ENCODE measurements at regions not wholly inside any gene's neighbourhood (a gene's known extent, or its start where the extent isn't known, plus 50 kb on each side); places are given as distances from the start of the nearest gene placed in this dataset.

DNA sequence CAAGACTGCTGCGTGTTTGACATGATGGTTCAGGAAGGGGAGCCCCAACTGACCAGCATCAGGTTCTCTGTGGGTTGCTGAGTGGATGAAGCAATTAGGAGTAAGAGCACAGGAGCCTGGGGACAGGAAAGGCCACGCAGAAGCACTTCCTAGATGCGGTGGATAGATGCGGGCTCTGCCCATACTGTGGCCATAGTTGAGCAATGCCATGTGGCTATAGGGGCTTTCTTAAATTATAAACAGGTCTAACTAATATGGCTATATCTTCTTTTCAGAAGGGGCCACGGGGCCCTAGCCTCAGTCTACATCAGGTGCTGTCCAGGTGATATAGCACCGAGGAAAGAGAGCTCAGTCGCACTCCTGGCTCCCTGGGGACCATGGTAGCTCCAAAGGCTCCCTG lies 198.6 kb downstream of the GADD45G start:
- H3K27ac ChIP-seq (ENCODE audit: low read depth, low read length), result no peak overlapping the region
- H3K4me3 ChIP-seq (ENCODE audit: low read depth, low read length), result no peak overlapping the region
- no peaks in the 10 kb centered on the region for H3K9me3 ChIP-seq (ENCODE audit: control insufficient read depth, insufficient read depth, low read length)
- H3K4me1 ChIP-seq (ENCODE audit: control insufficient read depth, insufficient read depth, low read length), result peaks cover 23% of the 10 kb centered on the region
- H3K9ac ChIP-seq (ENCODE audit: low read depth, low read length), result no peak overlapping the region
- H3K36me3 ChIP-seq (ENCODE audit: control insufficient read depth, insufficient read depth, low read length), result no peaks in the 10 kb centered on the region
- no peaks in the 10 kb centered on the region for H3K27me3 ChIP-seq (ENCODE audit: control insufficient read depth, insufficient read depth, low read length)

GRCh38 chr9:89804766-89805531 lies 200.1 kb downstream of the GADD45G start:
- Histone ChIP-seq H3K36me3 (ENCODE audit: control insufficient read depth, insufficient read depth, low read length) (no peaks in the 10 kb centered on the region), H3K4me1 (ENCODE audit: control insufficient read depth, insufficient read depth, low read length) (peaks cover 23% of the 10 kb centered on the region), H3K4me3 (ENCODE audit: low read depth, low read length) (no peak overlapping the region), H3K27me3 (ENCODE audit: control insufficient read depth, insufficient read depth, low read length) (no peaks in the 10 kb centered on the region), H3K9me3 (ENCODE audit: control insufficient read depth, insufficient read depth, low read length) (no peaks in the 10 kb centered on the region), H3K9ac (ENCODE audit: low read depth, low read length) (no peak overlapping the region), H3K27ac (ENCODE audit: low read depth, low read length) (no peak overlapping the region)

DNA sequence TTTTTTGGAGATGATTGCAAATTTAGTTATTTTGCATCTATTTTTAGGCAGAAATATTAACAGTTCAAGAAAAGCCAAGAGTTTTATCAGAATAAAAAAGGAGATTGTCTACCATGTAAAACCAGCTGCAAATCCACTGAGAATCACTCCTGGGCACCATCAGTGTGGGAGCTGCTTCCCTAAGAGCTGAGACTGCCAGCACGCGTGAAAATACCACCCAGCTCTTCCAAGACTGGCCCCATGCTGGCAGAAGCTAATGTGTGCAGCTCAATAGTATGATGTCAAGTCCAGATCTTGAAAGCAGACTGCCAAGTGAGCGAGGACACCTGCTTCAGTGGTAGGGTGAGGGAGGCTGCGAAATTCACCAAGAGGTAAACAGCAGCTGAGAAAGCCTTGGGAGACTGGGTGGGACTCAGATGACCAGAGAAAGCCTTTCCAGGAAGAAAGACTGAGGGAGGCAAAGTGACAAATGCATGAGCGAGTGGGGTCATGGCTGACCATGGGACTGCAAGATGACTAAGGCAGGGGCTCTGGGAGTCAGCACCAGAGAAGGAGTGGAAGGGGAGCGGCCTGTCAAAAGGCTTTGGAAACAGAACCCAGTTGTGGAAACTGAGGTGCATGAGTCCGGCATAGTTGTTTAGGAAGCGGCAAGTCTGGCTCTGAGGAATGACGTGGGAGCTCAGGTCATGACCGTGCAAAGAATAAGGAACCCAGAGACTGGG lies 200.9 kb downstream of the GADD45G start:
- Histone ChIP-seq H3K27ac (ENCODE audit: low read depth, low read length) (no peak overlapping the region), H3K27me3 (ENCODE audit: control insufficient read depth, insufficient read depth, low read length) (no peaks in the 10 kb centered on the region), H3K9ac (ENCODE audit: low read depth, low read length) (no peak overlapping the region), H3K4me3 (ENCODE audit: low read depth, low read length) (no peak overlapping the region), H3K36me3 (ENCODE audit: control insufficient read depth, insufficient read depth, low read length) (no peaks in the 10 kb centered on the region), H3K9me3 (ENCODE audit: control insufficient read depth, insufficient read depth, low read length) (no peaks in the 10 kb centered on the region), H3K4me1 (ENCODE audit: control insufficient read depth, insufficient read depth, low read length) (peaks cover 23% of the 10 kb centered on the region)

DNA sequence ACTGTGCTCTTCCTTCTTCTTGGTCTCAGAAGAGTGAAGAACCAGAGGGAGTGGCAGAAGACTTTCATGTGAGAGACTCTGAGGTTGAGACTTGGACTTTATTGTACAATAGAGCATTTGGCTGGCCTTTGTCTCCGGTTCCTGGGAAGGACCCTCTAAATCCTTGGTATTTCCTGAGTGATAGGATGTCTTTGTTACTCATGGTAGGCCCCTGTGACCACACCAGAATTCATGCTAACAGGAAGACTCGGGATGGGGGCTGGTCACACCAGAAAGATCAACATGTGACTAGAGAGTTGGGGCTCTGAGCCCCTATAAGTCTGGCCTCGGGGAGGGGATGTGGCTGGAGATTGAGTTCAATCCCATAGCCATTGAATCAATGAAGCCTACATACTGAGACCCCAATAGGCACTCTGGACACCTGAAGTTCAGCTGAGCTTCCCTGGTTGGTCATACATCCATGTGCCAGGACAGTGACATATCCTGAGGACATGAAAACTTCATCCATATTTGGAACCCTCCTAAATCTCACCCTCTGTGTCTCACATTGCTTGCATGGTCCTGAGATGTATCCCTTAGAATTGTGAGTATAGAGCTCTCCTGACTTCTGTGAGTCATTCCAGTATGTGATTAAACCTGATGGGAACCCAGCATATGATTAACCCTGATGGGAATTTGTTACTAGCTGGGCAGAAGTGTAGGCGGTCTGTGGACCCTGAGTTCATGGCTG lies 201.7 kb downstream of the GADD45G start:
- no peaks in the 10 kb centered on the region for H3K9me3 ChIP-seq (ENCODE audit: control insufficient read depth, insufficient read depth, low read length)
- no peaks in the 10 kb centered on the region for H3K36me3 ChIP-seq (ENCODE audit: control insufficient read depth, insufficient read depth, low read length)
- no peak overlapping the region for H3K4me3 ChIP-seq (ENCODE audit: low read depth, low read length)
- no peak overlapping the region for H3K27ac ChIP-seq (ENCODE audit: low read depth, low read length)
- no peaks in the 10 kb centered on the region for H3K27me3 ChIP-seq (ENCODE audit: control insufficient read depth, insufficient read depth, low read length)
- peaks cover 23% of the 10 kb centered on the region for H3K4me1 ChIP-seq (ENCODE audit: control insufficient read depth, insufficient read depth, low read length)
- H3K9ac ChIP-seq (ENCODE audit: low read depth, low read length), result no peak overlapping the region

- no peaks in the 10 kb centered on the region for H3K27me3 ChIP-seq (ENCODE audit: control insufficient read depth, insufficient read depth, low read length)
- H3K9me3 ChIP-seq (ENCODE audit: control insufficient read depth, insufficient read depth, low read length), result no peaks in the 10 kb centered on the region
- peaks cover 23% of the 10 kb centered on the region for H3K4me1 ChIP-seq (ENCODE audit: control insufficient read depth, insufficient read depth, low read length)
- H3K9ac ChIP-seq (ENCODE audit: low read depth, low read length), result no peak overlapping the region
- H3K27ac ChIP-seq (ENCODE audit: low read depth, low read length), result no peak overlapping the region
- no peak overlapping the region for H3K4me3 ChIP-seq (ENCODE audit: low read depth, low read length)
- H3K36me3 ChIP-seq (ENCODE audit: control insufficient read depth, insufficient read depth, low read length), result no peaks in the 10 kb centered on the region
Observed at GRCh38 chr9:89807101-89807395, 202.2 kb downstream of the GADD45G start.

DNA sequence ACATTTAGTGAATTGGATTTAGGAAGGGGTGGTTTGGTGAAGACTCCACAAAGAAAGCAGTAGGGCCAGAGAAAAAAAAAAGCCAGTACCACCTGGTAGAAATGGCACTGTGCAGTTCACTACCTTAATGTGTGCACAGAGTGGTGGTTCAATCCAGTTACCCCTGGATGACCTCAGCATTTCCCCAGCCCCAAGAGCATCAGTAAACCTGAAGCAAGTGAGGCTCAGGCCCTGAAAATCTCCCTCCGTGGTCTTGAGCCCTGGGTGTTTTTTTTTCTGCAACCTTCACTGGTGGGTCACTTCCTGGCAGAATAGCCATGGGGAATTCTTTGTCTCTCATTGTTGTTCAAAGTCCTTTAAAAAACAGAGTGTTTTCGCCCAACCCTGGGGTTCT lies 202.9 kb downstream of the GADD45G start:
- H3K4me1 ChIP-seq (ENCODE audit: control insufficient read depth, insufficient read depth, low read length), result peaks cover 23% of the 10 kb centered on the region
- no peaks in the 10 kb centered on the region for H3K9me3 ChIP-seq (ENCODE audit: control insufficient read depth, insufficient read depth, low read length)
- no peak overlapping the region for H3K27ac ChIP-seq (ENCODE audit: low read depth, low read length)
- H3K27me3 ChIP-seq (ENCODE audit: control insufficient read depth, insufficient read depth, low read length), result no peaks in the 10 kb centered on the region
- no peaks in the 10 kb centered on the region for H3K36me3 ChIP-seq (ENCODE audit: control insufficient read depth, insufficient read depth, low read length)
- no peak overlapping the region for H3K4me3 ChIP-seq (ENCODE audit: low read depth, low read length)
- H3K9ac ChIP-seq (ENCODE audit: low read depth, low read length), result no peak overlapping the region

- no peaks in the 10 kb centered on the region for H3K36me3 ChIP-seq (ENCODE audit: control insufficient read depth, insufficient read depth, low read length)
- no peak overlapping the region for H3K4me3 ChIP-seq (ENCODE audit: low read depth, low read length)
- no peak overlapping the region for H3K9ac ChIP-seq (ENCODE audit: low read depth, low read length)
- peaks cover 23% of the 10 kb centered on the region for H3K4me1 ChIP-seq (ENCODE audit: control insufficient read depth, insufficient read depth, low read length)
- no peaks in the 10 kb centered on the region for H3K27me3 ChIP-seq (ENCODE audit: control insufficient read depth, insufficient read depth, low read length)
- no peak overlapping the region for H3K27ac ChIP-seq (ENCODE audit: low read depth, low read length)
- H3K9me3 ChIP-seq (ENCODE audit: control insufficient read depth, insufficient read depth, low read length), result no peaks in the 10 kb centered on the region
Observed at GRCh38 chr9:89808076-89808755, 203.4 kb downstream of the GADD45G start.

GRCh38 chr9:89808756-89809181 lies 204.0 kb downstream of the GADD45G start:
- Histone ChIP-seq H3K9me3 (ENCODE audit: control insufficient read depth, insufficient read depth, low read length) (no peaks in the 10 kb centered on the region), H3K27me3 (ENCODE audit: control insufficient read depth, insufficient read depth, low read length) (no peaks in the 10 kb centered on the region), H3K4me3 (ENCODE audit: low read depth, low read length) (no peak overlapping the region), H3K27ac (ENCODE audit: low read depth, low read length) (no peak overlapping the region), H3K36me3 (ENCODE audit: control insufficient read depth, insufficient read depth, low read length) (no peaks in the 10 kb centered on the region), H3K4me1 (ENCODE audit: control insufficient read depth, insufficient read depth, low read length) (peaks cover 23% of the 10 kb centered on the region), H3K9ac (ENCODE audit: low read depth, low read length) (no peak overlapping the region)

DNA sequence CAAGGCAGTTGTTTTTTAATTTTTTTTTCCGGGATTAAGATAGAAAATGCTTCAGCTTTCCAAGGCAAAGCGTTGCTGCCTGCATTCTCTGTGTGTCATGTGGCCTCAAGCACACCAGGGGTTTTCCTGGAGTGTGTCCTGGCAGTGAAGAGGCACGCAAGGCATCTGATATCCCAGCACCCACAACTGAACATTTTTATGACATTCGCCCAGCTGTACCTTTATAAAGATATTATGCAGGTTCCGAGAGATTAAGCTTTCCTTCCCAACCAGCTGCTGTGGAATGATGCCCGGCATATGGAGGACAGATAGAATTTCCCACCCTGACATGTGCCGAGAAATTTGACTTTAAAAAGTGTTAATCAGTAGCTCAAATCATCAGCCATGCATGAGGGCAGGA lies 205.6 kb downstream of the GADD45G start:
- Histone ChIP-seq H3K9ac (ENCODE audit: low read depth, low read length) (no peak overlapping the region), H3K27me3 (ENCODE audit: control insufficient read depth, insufficient read depth, low read length) (no peaks in the 10 kb centered on the region), H3K4me3 (ENCODE audit: low read depth, low read length) (no peak overlapping the region), H3K27ac (ENCODE audit: low read depth, low read length) (no peak overlapping the region), H3K9me3 (ENCODE audit: control insufficient read depth, insufficient read depth, low read length) (no peaks in the 10 kb centered on the region), H3K4me1 (ENCODE audit: control insufficient read depth, insufficient read depth, low read length) (peaks cover 7% of the 10 kb centered on the region), H3K36me3 (ENCODE audit: control insufficient read depth, insufficient read depth, low read length) (no peaks in the 10 kb centered on the region)

GRCh38 chr9:89811356-89811755 lies 206.5 kb downstream of the GADD45G start:
- Histone ChIP-seq H3K4me3 (ENCODE audit: low read depth, low read length) (no peak overlapping the region), H3K4me1 (ENCODE audit: control insufficient read depth, insufficient read depth, low read length) (peaks cover 7% of the 10 kb centered on the region), H3K27ac (ENCODE audit: low read depth, low read length) (no peak overlapping the region), H3K9me3 (ENCODE audit: control insufficient read depth, insufficient read depth, low read length) (no peaks in the 10 kb centered on the region), H3K27me3 (ENCODE audit: control insufficient read depth, insufficient read depth, low read length) (no peaks in the 10 kb centered on the region), H3K36me3 (ENCODE audit: control insufficient read depth, insufficient read depth, low read length) (no peaks in the 10 kb centered on the region), H3K9ac (ENCODE audit: low read depth, low read length) (no peak overlapping the region)
